Stomach (tissue), 8 donors: ENCODE measurements at regions not wholly inside any gene's neighbourhood (a gene's known extent, or its start where the extent isn't known, plus 50 kb on each side); places are given as distances from the start of the nearest gene placed in this dataset.
"Not testable (repeated sequence)": the region's sequence is repeated elsewhere in the genome, so short reads cannot be mapped to it uniquely, and the experiment has no call there.

Experiments
- DNase-seq, 2 donors: peaks; one replicate each; pipeline versions ENCODE4 v3.0.0 to v3.0.0-alpha.2; 2013 to 2019
- H3K27ac ChIP-seq, 5 donors: fragments of 200-600 bp in 4 of 5; sonication (generic) in 4 of 5; one replicate each; pipeline ENCODE4 v1.5.1; 2013 to 2019; ENCODE audit warnings: mild to moderate bottlenecking in 1 of 5, moderate library complexity in 1 of 5
- H3K27me3 ChIP-seq, 3 donors: fragments of 200-600 bp; sonication (generic); one replicate each; pipeline ENCODE4 v1.5.1; 2017 to 2019; ENCODE audit warnings: mixed run types in 1 of 3
- H3K36me3 ChIP-seq, 4 donors: fragments of 200-600 bp; sonication (generic); 1 replicate in 3 of 4; 2 replicates in 1 of 4; pipeline ENCODE4 v1.5.1; 2016 to 2019
- H3K4me1 ChIP-seq, 4 donors: fragments of 200-600 bp; sonication (generic); one replicate each; pipeline ENCODE4 v1.5.1; 2016 to 2019
- H3K4me3 ChIP-seq, 4 donors: fragments of 200-600 bp; sonication (generic) in 3 of 4; one replicate each; pipeline ENCODE4 v1.5.1; 2016 to 2019; ENCODE audit warnings: mild to moderate bottlenecking in 1 of 4
- H3K9me3 ChIP-seq, 4 donors: fragments of 200-600 bp; sonication (generic); one replicate each; pipeline ENCODE4 v1.5.1; 2016 to 2019
- EP300 ChIP-seq: sonication (generic); formaldehyde crosslinking; IDR thresholded peaks from one replicate; pipeline ENCODE4 v1.6.1; 2017; ENCODE audit warnings: antibody characterized with exemption
- POLR2A ChIP-seq, 4 donors: fragments of 450-650 bp; IDR thresholded peaks; one replicate each; pipeline ENCODE4 v1.6.1; 2016; ENCODE audit warnings: antibody characterized with exemption in 4 of 4, control low read depth in 2 of 4, mild to moderate bottlenecking in 1 of 4, moderate library complexity in 1 of 4
- POLR2AphosphoS5 ChIP-seq, 3 donors: sonication (generic); formaldehyde crosslinking; IDR thresholded peaks; one replicate each; pipeline ENCODE4 v1.6.1; 2016; ENCODE audit warnings: antibody characterized with exemption in 3 of 3
- WGBS, 5 donors: extraction: QIAGEN DNeasy Blood & Tissue Kit in 3 of 5; methylation state at CpG; one replicate each; pipeline versions ENCODE4 v1.1.5 to v1.1.7; 2013 to 2018; 5-methylcytosine and 5-hydroxymethylcytosine counted together
- intact Hi-C: fragments of 100-400 bp; cut with DNase I; formaldehyde crosslinking; loops from one replicate; pipeline ENCODE4 v1.15.1; 2023; ENCODE audit warnings: low total_unique reads
- TF ChIP-seq, protein P1 (sequence below), 7 experiments: fragments of 450-650 bp in 4 of 7; fragments of 200-600 bp in 3 of 7; sonication (generic) in 3 of 7; IDR thresholded peaks; one replicate each; pipeline ENCODE4 v1.5.1; 2016 to 2019; ENCODE audit warnings: antibody characterized with exemption in 7 of 7, control low read depth in 2 of 7, mild to moderate bottlenecking in 1 of 7
- donor health status: healthy with polysubstance abuse.
- donor health status: Bipolar disorder and iron deficiency.
- donor health status: healthy.

DNA sequence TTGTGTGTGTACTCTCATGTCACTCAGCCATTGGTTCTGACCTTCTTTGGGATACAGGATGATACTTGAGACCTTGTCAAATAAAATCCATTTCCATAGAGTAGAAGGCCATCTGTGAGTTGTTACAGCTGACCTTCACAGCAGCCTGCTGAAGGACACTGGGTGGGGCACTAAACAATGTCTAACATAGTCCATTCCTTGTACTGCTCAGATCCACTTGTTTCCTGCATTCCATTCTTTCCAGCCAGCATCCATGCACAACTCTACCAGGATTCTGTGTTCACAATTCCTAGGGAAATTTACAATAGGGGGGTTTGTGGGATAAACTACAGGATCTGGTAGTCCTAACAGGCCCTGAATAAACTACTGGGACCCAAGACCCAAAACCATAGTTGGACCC lies 286.4 kb downstream of the RASEF start:
- Histone ChIP-seq H3K9me3 (no peaks in the 10 kb centered on the region), H3K4me3 (no peak overlapping the region), H3K36me3 (no peaks in the 10 kb centered on the region), H3K4me1 (no peaks in the 10 kb centered on the region), H3K27me3 (no peaks in the 10 kb centered on the region), H3K27ac (no peak overlapping the region)
- TF ChIP-seq POLR2A (IDR thresholded peaks at IDR 0.05) = no peak
- no peak for TF ChIP-seq EP300
- intact Hi-C loops = no loop called here
- no peak for DNase-seq

DNA sequence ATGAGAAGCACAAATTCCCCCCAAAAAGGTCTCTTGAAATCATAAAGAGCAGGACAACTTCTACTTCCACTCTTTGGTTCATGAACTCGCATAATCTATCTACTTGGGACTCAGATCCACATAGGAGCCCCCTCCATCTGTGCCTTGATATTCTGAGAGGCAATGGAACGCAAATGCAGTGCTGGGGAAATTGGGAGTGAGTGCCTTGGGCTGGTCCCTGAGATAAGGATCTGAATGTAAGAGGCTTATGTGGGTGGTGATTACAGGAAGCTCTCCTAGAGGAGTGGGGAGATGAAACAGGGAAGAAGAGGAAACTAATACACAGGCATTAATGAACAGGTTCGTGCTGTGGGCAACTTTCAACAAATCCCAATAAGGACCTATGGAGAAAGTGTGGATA lies 285.6 kb downstream of the RASEF start:
- no peaks in the 10 kb centered on the region for H3K9me3 ChIP-seq
- intact Hi-C loops = no loop called here
- H3K4me1 ChIP-seq = no peaks in the 10 kb centered on the region
- TF ChIP-seq, protein P1, sequence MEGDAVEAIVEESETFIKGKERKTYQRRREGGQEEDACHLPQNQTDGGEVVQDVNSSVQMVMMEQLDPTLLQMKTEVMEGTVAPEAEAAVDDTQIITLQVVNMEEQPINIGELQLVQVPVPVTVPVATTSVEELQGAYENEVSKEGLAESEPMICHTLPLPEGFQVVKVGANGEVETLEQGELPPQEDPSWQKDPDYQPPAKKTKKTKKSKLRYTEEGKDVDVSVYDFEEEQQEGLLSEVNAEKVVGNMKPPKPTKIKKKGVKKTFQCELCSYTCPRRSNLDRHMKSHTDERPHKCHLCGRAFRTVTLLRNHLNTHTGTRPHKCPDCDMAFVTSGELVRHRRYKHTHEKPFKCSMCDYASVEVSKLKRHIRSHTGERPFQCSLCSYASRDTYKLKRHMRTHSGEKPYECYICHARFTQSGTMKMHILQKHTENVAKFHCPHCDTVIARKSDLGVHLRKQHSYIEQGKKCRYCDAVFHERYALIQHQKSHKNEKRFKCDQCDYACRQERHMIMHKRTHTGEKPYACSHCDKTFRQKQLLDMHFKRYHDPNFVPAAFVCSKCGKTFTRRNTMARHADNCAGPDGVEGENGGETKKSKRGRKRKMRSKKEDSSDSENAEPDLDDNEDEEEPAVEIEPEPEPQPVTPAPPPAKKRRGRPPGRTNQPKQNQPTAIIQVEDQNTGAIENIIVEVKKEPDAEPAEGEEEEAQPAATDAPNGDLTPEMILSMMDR (IDR thresholded peaks at IDR 0.05) = no peak
- TF ChIP-seq EP300 (no peak), POLR2AphosphoS5 (IDR thresholded peaks at IDR 0.05) (no peak), POLR2A (IDR thresholded peaks at IDR 0.05) (no peak)
- H3K27ac ChIP-seq = no peak overlapping the region
- DNase-seq = no peak
- H3K36me3 ChIP-seq = no peaks in the 10 kb centered on the region
- no peaks in the 10 kb centered on the region for H3K27me3 ChIP-seq
- WGBS, 5 donors = 71 to 86% (median 84%) methylated on average over 3 of the region's 3 CpGs
- H3K4me3 ChIP-seq = no peak overlapping the region

DNA sequence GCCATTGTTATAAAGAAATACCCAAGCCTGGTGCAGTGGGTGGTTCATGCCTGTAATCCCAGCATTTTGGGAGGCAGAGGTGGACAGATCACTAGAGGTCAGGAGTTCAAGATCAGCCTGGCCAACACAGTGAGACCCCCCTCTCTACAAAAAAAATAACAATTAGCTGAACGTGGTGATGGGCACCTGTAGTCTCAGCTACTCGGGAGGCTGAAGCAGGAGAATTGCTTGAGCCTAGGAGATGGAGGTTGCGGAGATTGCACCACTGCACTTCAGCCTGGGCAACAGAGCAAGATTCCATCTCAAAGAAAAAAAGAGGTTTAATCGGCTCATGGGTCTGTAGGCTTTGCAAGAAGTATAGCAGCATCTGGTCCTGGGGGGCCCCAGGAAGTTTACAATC lies 284.0 kb downstream of the RASEF start:
- H3K4me1 ChIP-seq, H3K4me3 ChIP-seq, H3K9me3 ChIP-seq, H3K27ac ChIP-seq, H3K27me3 ChIP-seq, intact Hi-C loops, DNase-seq, H3K36me3 ChIP-seq: not testable (repeated sequence)
- WGBS, 5 donors = 87 to 97% (median 90%) methylated on average over 4 of the region's 4 CpGs

DNA sequence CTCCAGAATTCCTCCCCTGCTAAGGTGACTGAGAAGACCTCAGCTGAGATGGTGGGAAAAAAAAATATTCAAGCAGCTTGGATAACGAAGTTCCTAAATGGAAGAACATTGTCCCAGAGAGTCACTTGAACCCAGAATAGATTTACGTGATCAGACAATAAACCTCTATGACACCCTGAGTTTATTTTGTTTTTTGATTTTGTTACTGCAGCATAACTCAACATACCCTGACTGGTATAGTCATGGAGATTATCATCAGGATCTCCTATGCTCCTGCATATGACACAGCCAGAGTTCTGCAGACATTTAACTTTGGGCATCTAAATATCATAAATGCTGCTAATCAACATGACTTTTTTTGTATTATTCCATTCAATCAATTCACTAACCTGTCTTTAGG lies 282.9 kb downstream of the RASEF start:
- no peak overlapping the region for H3K4me3 ChIP-seq
- DNase-seq = no peak
- WGBS, 5 donors = 81 to 88% (median 85%) methylated on average over 2 of the region's 2 CpGs
- intact Hi-C loops = no loop called here
- no peaks in the 10 kb centered on the region for H3K9me3 ChIP-seq
- H3K27me3 ChIP-seq = no peaks in the 10 kb centered on the region
- TF ChIP-seq POLR2A (IDR thresholded peaks at IDR 0.05) (no peak), EP300 (no peak), POLR2AphosphoS5 (IDR thresholded peaks at IDR 0.05) (no peak)
- TF ChIP-seq, protein P1 (IDR thresholded peaks at IDR 0.05) = no peak
- no peak overlapping the region for H3K27ac ChIP-seq
- H3K4me1 ChIP-seq = no peaks in the 10 kb centered on the region
- no peaks in the 10 kb centered on the region for H3K36me3 ChIP-seq

DNA sequence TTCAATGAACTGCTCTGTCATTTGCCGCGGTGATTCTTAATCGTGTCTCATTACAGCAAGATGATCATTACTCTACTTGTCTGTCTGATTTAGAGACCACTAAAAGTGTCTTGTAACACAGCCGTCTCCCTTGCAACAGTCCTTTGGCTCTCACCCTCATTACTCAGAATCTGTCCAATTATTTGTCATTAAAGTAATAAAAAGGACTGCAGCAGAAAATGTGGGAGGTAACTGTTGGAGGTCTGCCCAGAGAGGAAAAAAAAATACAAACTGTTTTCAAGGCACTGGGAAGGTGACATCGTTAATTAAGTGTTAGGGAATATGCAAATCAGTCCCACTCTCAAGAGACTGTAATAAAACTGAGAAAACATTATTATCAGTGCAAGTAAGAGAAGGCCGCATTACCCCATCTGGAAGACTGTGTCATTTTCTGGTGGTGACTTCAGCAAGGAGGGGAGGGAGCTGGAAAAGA lies 281.0 kb downstream of the RASEF start:
- 73 to 83% (median 75%) methylated on average over 6 of the region's 6 CpGs for WGBS, 5 donors
- no peak overlapping the region for H3K4me3 ChIP-seq

More for the DNA sequence above, 281.0 kb downstream of the RASEF start:
- Histone ChIP-seq H3K36me3 (no peaks in the 10 kb centered on the region), H3K27ac (no peak overlapping the region), H3K27me3 (no peaks in the 10 kb centered on the region), H3K4me1 (no peaks in the 10 kb centered on the region), H3K9me3 (no peaks in the 10 kb centered on the region)
- peak in 1 of 2 donors; percentile 9 for DNase-seq
- intact Hi-C loops = no loop called here
- TF ChIP-seq POLR2A (IDR thresholded peaks at IDR 0.05) (no peak), EP300 (no peak), POLR2AphosphoS5 (IDR thresholded peaks at IDR 0.05) (no peak)
- TF ChIP-seq, protein P1 (IDR thresholded peaks at IDR 0.05) = no peak
